ENCODE measurements at regions not wholly inside any gene's neighbourhood (a gene's known extent, or its start where the extent isn't known, plus 50 kb on each side); places are given as distances from the start of the nearest gene placed in this dataset.
"Not testable (repeated sequence)": the region's sequence is repeated elsewhere in the genome, so short reads cannot be mapped to it uniquely, and the experiment has no call there.

DNA sequence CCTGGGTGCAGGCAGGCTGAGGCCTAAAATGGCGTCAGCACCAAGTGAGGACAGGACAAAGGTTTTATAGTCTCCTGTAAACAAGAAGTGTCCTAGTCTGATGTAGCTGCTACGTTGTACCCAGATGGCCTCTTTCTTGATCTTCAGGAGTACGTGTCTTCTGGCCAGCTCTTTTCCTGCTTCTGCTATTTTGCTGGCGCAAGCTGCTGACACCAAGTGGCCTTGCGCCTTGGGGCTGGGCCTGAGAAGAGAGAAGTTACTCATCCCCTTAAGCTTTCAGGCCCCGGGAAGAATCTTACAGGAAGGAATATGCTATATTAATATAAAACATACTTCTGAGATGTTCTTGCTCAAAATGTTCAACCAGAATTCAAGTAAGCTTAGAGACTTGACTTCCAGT is 605.2 kb downstream of the GALC start:
- Mint-ChIP-seq H3K4me3 (no peak overlapping the region), H3K27me3 (no peaks in the 10 kb centered on the region), H3K9me3 (ENCODE audit: low read depth) (peaks cover 13% of the 10 kb centered on the region), H3K36me3 (no peaks in the 10 kb centered on the region), H3K4me1 (ENCODE audit: low read depth) (no peaks in the 10 kb centered on the region), H3K27ac (no peak overlapping the region)

DNA sequence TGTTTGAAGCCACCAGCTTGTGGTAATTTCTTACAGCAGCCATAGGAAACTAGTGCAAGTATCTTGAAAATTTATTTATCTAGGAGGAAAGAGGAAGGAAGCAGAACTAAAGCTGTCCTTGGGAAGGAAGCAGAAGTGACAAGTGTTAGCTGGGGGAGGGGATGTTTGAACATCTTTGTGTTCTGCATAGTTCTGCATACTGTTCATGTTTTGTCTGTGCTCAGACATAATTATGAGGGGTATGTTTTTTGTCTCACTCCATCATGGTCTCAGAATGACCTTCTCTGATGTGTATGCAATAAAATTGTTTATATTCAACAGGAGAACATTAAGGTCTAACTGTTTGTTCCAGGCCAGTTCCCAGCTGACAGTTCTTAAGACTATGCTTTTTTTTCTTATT is 606.5 kb downstream of the GALC start:
- Mint-ChIP-seq H3K27ac (no peak overlapping the region), H3K36me3 (no peaks in the 10 kb centered on the region), H3K27me3 (no peaks in the 10 kb centered on the region), H3K4me3 (no peak overlapping the region), H3K4me1 (ENCODE audit: low read depth) (no peaks in the 10 kb centered on the region), H3K9me3 (ENCODE audit: low read depth) (peaks cover 18% of the 10 kb centered on the region)

DNA sequence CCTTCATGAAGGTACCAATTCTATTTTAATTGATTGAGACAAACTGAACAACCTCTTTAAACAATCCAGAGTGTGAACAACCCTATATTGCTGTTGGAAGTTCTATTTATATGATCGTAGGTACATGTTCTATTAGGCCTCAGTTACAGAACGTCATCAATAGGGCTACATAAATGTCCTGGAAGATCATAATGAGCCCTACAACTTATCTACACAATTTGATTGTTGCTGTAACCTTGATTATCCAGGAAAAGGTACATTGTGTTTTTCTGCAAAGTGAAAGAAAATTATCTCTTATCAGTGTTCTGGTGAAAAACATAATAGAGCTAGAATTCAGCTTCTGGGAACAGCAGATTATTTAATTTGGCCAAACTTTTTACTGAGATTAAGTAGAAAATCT is 612.9 kb downstream of the GALC start:
- no peaks in the 10 kb centered on the region for H3K36me3 Mint-ChIP-seq
- no peaks in the 10 kb centered on the region for H3K4me1 Mint-ChIP-seq (ENCODE audit: low read depth)
- no peaks in the 10 kb centered on the region for H3K27me3 Mint-ChIP-seq
- H3K9me3 Mint-ChIP-seq (ENCODE audit: low read depth), result peaks cover 13% of the 10 kb centered on the region
- H3K27ac Mint-ChIP-seq, result no peak overlapping the region
- H3K4me3 Mint-ChIP-seq, result no peak overlapping the region

DNA sequence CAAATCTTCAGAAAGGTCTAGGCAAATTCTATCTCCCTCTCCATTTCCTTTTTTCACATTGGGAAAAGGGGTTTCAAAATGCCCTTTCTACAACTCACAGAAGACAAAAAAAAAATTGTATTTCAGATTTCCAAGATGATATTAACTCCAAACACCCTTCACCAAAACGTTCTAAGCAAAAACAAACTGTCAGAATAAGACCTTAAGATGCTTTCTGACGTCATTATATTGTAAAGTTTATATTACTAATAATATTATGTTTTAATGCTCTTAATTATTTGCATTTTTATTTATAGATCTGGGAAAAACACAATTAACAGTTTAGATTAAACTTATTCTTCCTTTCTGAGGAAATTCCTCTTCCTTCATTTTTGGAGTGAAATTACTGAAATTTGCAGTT is 624.2 kb downstream of the GALC start:
- Mint-ChIP-seq H3K27me3 (no peaks in the 10 kb centered on the region), H3K9me3 (ENCODE audit: low read depth) (peaks cover 3% of the 10 kb centered on the region), H3K27ac (no peak overlapping the region), H3K36me3 (no peaks in the 10 kb centered on the region), H3K4me3 (no peak overlapping the region), H3K4me1 (ENCODE audit: low read depth) (no peaks in the 10 kb centered on the region)

DNA sequence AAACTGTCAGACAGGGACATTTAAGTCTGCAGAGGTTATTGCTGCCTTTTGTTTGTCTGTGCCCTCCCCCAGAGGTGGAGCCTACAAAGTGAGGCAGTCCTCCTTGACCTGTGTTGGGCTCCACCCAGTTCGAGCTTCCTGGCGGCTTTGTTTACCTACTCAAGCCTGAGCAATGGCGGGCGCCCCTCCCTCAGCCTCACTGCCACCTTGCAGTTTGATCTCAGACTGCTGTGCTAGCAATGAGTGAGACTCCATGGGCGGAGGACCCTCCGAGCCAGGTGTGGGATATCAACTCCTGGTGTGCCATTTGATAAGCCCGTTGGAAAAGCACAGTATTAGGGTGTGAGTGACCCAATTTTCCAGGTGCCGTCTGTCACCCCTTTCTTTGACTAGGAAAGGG is 632.7 kb downstream of the GALC start:
- H3K4me1 Mint-ChIP-seq (ENCODE audit: low read depth); H3K9me3 Mint-ChIP-seq (ENCODE audit: low read depth); H3K36me3 Mint-ChIP-seq; H3K27me3 Mint-ChIP-seq; H3K27ac Mint-ChIP-seq; H3K4me3 Mint-ChIP-seq: not testable (repeated sequence)

DNA sequence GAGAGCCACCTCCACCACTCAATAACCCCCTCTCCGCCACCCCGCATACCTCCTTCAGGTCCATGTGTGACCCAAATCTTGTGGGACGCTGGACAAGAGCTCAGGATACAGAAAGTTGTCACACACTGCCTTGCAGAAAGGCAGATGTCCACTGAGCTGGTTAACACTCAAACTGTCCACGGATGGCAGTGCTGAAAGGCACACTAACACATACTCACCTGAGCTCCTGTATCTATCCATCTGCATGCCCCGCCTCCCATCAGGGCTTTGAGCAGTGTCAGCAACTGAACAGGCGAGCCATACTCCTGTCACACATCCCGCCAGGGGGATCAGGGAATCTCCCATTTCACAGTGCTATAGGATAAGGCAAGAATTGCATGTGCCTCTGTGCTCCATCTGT is 642.0 kb downstream of the GALC start:
- H3K27me3 Mint-ChIP-seq, result no peaks in the 10 kb centered on the region
- H3K4me3 Mint-ChIP-seq, result no peak overlapping the region
- H3K9me3 Mint-ChIP-seq (ENCODE audit: low read depth), result peaks cover 10% of the 10 kb centered on the region
- H3K27ac Mint-ChIP-seq, result no peak overlapping the region
- no peaks in the 10 kb centered on the region for H3K4me1 Mint-ChIP-seq (ENCODE audit: low read depth)
- H3K36me3 Mint-ChIP-seq, result no peaks in the 10 kb centered on the region

DNA sequence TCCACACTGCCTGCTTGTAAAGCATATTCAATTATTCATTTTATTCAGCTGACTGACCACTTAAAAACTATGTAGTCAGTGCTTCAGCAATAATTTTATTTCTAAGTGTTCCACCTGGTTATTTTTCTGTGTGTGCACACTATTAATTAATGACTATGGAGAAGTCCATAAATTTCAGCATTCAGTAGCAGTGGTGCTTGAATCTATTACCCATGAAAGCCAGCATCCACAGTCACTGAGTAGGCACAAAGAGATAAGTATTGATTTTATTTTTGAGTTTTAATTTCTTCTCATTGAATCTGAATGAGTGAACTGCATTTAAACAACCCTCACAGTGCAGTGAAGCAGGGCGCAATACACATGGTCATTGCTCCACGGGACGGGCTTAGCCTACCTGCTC is 643.1 kb downstream of the GALC start:
- H3K36me3 Mint-ChIP-seq, result no peaks in the 10 kb centered on the region
- peaks cover 10% of the 10 kb centered on the region for H3K9me3 Mint-ChIP-seq (ENCODE audit: low read depth)
- H3K27ac Mint-ChIP-seq, result no peak overlapping the region
- no peaks in the 10 kb centered on the region for H3K27me3 Mint-ChIP-seq
- H3K4me1 Mint-ChIP-seq (ENCODE audit: low read depth), result no peaks in the 10 kb centered on the region
- H3K4me3 Mint-ChIP-seq, result no peak overlapping the region

DNA sequence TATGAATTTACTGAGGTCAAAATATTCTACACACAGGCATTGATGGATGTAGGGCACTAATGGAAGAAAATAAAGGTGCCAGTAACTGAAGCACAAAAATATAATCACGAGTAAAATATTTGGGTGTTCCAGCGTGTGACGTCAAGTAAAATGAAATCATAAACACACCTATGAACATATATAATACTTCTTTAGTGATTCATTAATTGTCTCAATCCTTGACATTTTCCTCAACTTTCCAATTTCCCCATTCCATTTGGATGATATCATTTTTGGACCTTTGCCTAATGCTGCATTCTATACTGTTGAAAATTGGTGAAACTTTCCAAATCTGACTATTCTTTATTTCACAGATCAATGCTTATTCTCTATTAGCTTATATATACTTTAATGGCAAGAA is 649.3 kb downstream of the GALC start:
- H3K9me3 Mint-ChIP-seq (ENCODE audit: low read depth), result peaks cover 3% of the 10 kb centered on the region
- no peak overlapping the region for H3K4me3 Mint-ChIP-seq
- H3K36me3 Mint-ChIP-seq, result no peaks in the 10 kb centered on the region
- no peak overlapping the region for H3K27ac Mint-ChIP-seq
- no peaks in the 10 kb centered on the region for H3K4me1 Mint-ChIP-seq (ENCODE audit: low read depth)
- no peaks in the 10 kb centered on the region for H3K27me3 Mint-ChIP-seq

DNA sequence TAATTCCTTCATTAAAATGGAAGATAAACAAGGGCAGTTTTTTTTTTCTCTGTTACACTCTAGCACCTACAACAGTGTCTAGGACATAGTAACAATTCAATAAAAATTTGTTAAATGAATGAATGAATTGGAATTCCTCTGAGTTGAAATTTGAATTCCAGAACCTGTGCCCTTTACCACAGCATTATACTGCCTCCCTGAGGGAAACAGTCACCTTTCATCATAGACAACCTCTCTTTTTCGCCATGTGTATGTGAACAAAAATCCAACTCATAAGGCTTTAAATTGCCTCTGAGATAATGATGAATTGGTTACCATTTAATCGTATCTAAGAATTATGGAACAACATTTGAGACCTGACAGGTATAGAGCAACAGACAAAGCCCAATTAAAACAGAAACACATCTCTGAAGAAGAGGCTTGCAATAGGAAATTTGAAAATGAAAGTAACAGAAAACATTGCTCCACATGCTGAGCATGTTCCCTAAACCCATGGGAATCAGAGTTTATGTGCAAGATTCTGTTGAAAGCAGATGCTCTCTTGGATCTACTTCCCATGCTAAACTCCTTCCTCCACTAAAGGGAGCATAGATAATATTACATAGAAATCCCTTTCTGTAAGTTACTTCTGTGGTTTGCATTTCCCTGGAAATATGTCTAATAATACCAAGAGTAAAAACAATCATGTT is 657.8 kb downstream of the GALC start:
- Mint-ChIP-seq H3K27ac (no peak overlapping the region), H3K36me3 (no peaks in the 10 kb centered on the region), H3K27me3 (no peaks in the 10 kb centered on the region), H3K4me3 (no peak overlapping the region), H3K9me3 (ENCODE audit: low read depth) (peaks cover 11% of the 10 kb centered on the region), H3K4me1 (ENCODE audit: low read depth) (no peaks in the 10 kb centered on the region)

DNA sequence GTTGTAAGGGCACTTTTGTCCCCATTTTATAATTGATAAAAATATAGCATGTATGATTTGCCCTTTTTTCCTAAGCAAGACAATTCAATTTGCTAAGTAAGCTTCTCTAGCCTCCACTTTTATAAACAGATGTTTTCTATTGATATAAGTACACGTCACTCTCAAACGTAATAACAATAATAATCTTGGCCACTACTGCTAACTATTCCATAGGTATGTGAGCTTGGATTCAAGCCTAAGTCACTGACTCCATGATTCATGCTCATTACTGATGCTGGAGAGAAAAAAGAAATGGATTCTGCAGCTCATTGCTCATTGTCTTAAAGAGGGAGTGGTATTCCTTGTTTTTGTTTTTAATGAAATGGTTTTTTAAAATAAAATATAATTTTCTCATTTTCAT is 661.0 kb downstream of the GALC start:
- Mint-ChIP-seq H3K9me3 (ENCODE audit: low read depth) (peaks cover 14% of the 10 kb centered on the region), H3K27ac (no peak overlapping the region), H3K4me1 (ENCODE audit: low read depth) (no peaks in the 10 kb centered on the region), H3K4me3 (no peak overlapping the region), H3K36me3 (no peaks in the 10 kb centered on the region), H3K27me3 (no peaks in the 10 kb centered on the region)

DNA sequence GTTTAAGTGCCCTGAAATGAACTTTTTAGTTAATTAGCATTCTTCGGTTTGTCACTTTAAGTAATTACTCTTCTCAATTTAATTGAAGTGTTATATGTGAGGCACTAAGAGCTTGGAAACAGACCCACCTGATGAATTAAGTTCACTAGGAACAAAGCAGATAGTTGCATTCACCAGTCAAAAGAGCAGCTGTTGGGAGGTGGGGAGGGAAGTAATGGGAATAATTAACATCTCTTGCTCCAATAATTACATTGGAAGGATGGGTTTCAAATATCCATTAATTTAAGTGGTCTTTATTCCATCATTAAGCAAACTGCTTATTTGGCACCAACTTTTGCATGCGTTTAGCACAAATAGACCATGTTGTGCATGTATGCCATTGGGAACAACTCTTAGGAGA is 667.2 kb downstream of the GALC start:
- H3K9me3 Mint-ChIP-seq (ENCODE audit: low read depth), result peaks cover 3% of the 10 kb centered on the region
- H3K27me3 Mint-ChIP-seq, result no peaks in the 10 kb centered on the region
- H3K36me3 Mint-ChIP-seq, result no peaks in the 10 kb centered on the region
- H3K4me1 Mint-ChIP-seq (ENCODE audit: low read depth), result no peaks in the 10 kb centered on the region
- H3K4me3 Mint-ChIP-seq, result no peak overlapping the region
- no peak overlapping the region for H3K27ac Mint-ChIP-seq

DNA sequence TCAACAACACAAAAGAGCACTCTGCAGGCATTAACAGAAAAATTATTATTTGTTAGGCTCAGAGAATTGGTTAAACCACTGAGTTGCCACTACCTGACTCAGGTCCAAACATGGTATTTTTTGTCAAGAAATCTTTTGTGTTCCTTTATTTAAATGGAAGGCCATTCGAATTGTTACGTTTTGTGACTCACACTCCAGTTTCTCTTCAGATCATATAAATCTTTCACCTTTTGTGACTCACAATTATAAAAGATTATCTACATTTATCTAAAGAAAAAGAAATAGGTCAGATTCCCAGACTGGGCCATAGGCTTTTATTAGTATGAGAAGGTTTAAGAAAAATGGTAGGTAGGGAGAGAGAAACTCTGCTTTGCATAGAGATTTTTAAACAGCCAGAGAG is 669.8 kb downstream of the GALC start:
- Mint-ChIP-seq H3K9me3 (ENCODE audit: low read depth) (no peaks in the 10 kb centered on the region), H3K27ac (no peak overlapping the region), H3K4me3 (no peak overlapping the region), H3K4me1 (ENCODE audit: low read depth) (no peaks in the 10 kb centered on the region), H3K36me3 (no peaks in the 10 kb centered on the region), H3K27me3 (no peaks in the 10 kb centered on the region)

DNA sequence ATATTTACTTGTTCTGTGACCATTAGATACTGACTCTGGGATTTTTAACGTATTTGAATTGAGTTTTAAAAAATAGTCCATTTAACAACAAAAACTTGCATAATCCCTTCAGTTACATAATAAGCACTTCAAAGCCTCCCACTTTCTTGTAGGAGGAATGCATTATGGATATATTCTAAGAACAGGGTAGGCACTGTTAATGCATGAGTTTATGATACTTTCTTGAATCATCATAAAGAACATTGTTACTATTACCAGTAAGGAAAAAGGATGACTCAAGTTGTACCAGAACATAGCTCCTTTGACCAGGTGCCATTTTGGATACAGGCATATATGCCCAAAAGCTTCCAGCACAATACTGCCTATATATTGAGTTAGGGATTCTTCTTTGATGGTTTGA is 671.4 kb downstream of the GALC start:
- Mint-ChIP-seq H3K27ac (no peak overlapping the region), H3K4me1 (ENCODE audit: low read depth) (no peaks in the 10 kb centered on the region), H3K9me3 (ENCODE audit: low read depth) (peaks cover 4% of the 10 kb centered on the region), H3K4me3 (no peak overlapping the region), H3K27me3 (no peaks in the 10 kb centered on the region), H3K36me3 (no peaks in the 10 kb centered on the region)

DNA sequence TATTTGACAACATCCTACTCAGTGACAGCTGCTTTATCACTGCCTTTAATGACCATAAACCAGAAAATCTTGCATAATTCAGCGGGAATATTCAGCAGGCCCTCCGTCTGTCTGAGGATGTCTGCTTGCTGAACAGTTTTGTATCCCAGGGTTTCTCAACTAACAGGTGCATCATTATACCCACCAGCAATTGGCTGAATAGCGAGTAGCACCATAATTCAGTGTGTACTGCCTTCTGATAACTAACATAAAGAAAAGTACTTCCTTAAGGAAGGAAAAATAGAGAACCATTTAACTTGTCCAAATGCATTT is 680.1 kb downstream of the GALC start:
- no peaks in the 10 kb centered on the region for H3K4me1 Mint-ChIP-seq (ENCODE audit: low read depth)

DNA sequence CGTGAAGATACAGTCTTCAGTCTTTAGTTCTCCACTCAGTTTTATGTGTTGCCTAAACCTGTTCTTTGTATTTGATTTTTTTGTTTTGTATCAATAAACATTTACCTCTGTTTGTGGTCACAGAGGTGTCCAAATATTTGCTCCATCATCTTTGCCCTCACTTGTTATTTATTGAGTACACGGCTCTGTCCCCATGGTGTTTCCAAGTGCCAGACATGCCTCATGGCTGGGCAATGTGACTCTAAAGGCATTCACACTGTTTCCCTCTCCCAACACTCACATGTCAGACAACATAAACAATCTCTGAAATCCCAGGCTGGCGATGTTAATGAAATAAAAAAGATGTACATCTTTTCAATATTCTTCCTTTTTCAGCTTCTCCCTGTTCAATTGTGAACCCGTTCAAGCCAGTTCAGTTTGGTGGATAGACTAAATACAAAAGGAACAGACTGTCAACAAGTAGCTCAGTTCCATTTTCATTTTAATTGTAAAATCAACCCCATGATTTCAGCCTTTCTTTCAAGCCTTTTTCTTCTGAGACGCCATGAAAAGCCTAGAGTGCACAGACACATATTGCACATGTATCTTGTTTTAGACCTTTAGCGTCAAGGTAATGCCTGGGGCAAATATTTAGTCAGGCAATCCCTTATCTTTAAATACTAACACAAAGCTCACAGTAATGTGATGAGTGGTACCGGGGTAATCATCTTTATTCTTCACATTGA is 680.7 kb downstream of the GALC start:
- Mint-ChIP-seq H3K4me1 (ENCODE audit: low read depth) (no peaks in the 10 kb centered on the region), H3K27me3 (no peaks in the 10 kb centered on the region), H3K27ac (no peak overlapping the region), H3K9me3 (ENCODE audit: low read depth) (peaks cover 1% of the 10 kb centered on the region), H3K36me3 (no peaks in the 10 kb centered on the region), H3K4me3 (no peak overlapping the region)

More for the DNA sequence above, 680.1 kb downstream of the GALC start:
- Mint-ChIP-seq H3K9me3 (ENCODE audit: low read depth) (peaks cover 4% of the 10 kb centered on the region), H3K27ac (no peak overlapping the region), H3K36me3 (no peaks in the 10 kb centered on the region), H3K4me3 (no peak overlapping the region), H3K27me3 (no peaks in the 10 kb centered on the region)

DNA sequence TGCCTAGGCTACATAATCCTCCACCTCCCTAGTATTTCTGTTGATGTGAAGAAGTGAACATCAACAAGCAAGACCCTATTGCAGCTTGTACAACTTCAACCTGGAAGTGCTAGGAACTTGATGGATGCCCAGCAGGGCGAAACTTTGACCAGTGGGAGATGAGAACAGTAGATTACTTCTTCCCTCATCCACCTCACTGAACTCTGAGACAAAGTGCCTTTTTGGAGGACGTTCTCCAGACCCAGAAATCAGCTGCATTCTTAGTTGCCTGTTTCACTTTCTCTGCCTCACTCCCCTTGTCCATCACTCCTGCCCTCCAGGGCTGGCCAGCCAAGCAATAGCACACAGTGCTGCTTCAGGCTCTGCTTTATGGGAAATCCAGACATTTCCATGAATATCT is 683.4 kb downstream of the GALC start:
- Mint-ChIP-seq H3K4me1 (ENCODE audit: low read depth) (no peaks in the 10 kb centered on the region), H3K4me3 (no peak overlapping the region), H3K9me3 (ENCODE audit: low read depth) (no peaks in the 10 kb centered on the region), H3K36me3 (no peaks in the 10 kb centered on the region), H3K27me3 (no peaks in the 10 kb centered on the region), H3K27ac (no peak overlapping the region)
